Ishikawa (cell line): ENCODE measurements at regions not wholly inside any gene's neighbourhood (a gene's known extent, or its start where the extent isn't known, plus 50 kb on each side); places are given as distances from the start of the nearest gene placed in this dataset.

Experiments
- CEBPB ChIP-seq: IDR thresholded peaks from 2 replicates; pipeline ENCODE4 v1.6.1; 2012
- CREB1 ChIP-seq: IDR thresholded peaks from 2 replicates; pipeline ENCODE4 v1.6.1; 2012; ENCODE audit warnings: low read depth
- EGR1 ChIP-seq: IDR thresholded peaks from 2 replicates; pipeline ENCODE4 v1.6.1; 2012
- EP300 ChIP-seq: IDR thresholded peaks from 2 replicates; pipeline ENCODE4 v1.6.1; 2012; ENCODE audit warnings: borderline replicate concordance
- FOXM1 ChIP-seq: IDR thresholded peaks from 2 replicates; pipeline ENCODE4 v1.6.1; 2012; ENCODE audit warnings: low read depth, borderline replicate concordance
- NFIC ChIP-seq: IDR thresholded peaks from 2 replicates; pipeline ENCODE4 v1.6.1; 2012
- RAD21 ChIP-seq: IDR thresholded peaks from 2 replicates; pipeline ENCODE4 v1.6.1; 2012; ENCODE audit warnings: low read depth
- REST ChIP-seq: IDR thresholded peaks from 2 replicates; pipeline ENCODE4 v1.6.1; 2012; ENCODE audit warnings: low read depth, mild to moderate bottlenecking
- TAF1 ChIP-seq: IDR thresholded peaks from 2 replicates; pipeline ENCODE4 v1.6.1; 2012; ENCODE audit warnings: low read depth, mild to moderate bottlenecking
- TCF12 ChIP-seq: IDR thresholded peaks from 2 replicates; pipeline ENCODE4 v1.6.1; 2012; ENCODE audit warnings: low read depth
- TEAD4 ChIP-seq: IDR thresholded peaks from 2 replicates; pipeline ENCODE4 v1.6.1; 2012
- USF1 ChIP-seq: IDR thresholded peaks from 2 replicates; pipeline ENCODE4 v1.6.1; 2012
- YY1 ChIP-seq: IDR thresholded peaks from 2 replicates; pipeline ENCODE4 v1.6.1; 2012; ENCODE audit warnings: low read depth
- ZBTB7A ChIP-seq: IDR thresholded peaks from 2 replicates; pipeline ENCODE4 v1.6.1; 2012; ENCODE audit warnings: low read depth
- TF ChIP-seq, protein P1 (sequence below): IDR thresholded peaks from 2 replicates; pipeline ENCODE4 v1.6.1; 2012

DNA sequence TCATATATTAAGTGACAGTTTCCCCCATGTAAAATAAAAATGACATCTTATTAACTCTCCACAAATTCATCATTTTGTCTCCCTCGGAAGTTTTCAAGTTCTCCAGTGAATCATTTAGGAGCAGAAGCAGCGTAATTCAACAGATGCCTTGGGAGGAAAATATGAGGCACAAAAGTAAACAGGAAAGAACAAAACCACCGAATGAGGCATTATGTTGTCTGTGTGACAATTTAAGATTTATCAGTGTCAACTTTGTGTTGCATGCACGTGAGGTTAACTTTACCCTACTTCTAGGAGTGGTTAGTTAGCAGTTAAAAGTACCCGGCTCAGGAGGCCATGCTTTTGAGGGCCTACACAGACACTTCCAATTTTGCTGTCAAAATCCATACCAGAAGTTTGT, 258.6 kb downstream of the IPO8 start:
- TF ChIP-seq YY1 (no peak), CEBPB (no peak), TCF12 (no peak), EP300 (no peak), TEAD4 (no peak), REST (no peak)

DNA sequence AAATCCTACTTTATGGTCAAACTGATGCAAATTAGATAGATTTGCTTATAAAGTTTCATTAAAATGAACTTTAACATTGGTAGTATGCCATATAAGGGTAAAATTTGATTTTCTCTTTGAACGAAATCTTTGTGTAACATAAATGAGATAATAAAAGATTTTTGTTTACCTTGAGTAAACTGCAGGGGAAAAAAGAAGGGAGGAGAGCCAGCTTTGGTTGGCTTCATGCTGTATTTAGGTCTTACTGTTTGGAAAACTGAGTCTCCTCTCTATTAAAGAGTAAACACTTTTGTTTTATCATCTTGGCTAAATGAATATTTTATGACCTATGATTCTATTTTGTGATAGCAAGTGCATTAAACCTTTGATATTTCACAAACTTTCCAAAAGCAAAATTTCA, 267.6 kb downstream of the IPO8 start:
- TF ChIP-seq TAF1 = no peak
- no peak for TF ChIP-seq EGR1
- no peak for TF ChIP-seq REST
- no peak for TF ChIP-seq TCF12
- TF ChIP-seq FOXM1 = no peak
- TF ChIP-seq TEAD4 = no peak
- TF ChIP-seq CEBPB = no peak
- TF ChIP-seq USF1 = no peak
- no peak for TF ChIP-seq CREB1
- no peak for TF ChIP-seq RAD21
- TF ChIP-seq NFIC = no peak
- TF ChIP-seq EP300 = no peak
- no peak for TF ChIP-seq YY1
- TF ChIP-seq, protein P1, sequence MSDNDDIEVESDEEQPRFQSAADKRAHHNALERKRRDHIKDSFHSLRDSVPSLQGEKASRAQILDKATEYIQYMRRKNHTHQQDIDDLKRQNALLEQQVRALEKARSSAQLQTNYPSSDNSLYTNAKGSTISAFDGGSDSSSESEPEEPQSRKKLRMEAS = no peak
- no peak for TF ChIP-seq ZBTB7A

DNA sequence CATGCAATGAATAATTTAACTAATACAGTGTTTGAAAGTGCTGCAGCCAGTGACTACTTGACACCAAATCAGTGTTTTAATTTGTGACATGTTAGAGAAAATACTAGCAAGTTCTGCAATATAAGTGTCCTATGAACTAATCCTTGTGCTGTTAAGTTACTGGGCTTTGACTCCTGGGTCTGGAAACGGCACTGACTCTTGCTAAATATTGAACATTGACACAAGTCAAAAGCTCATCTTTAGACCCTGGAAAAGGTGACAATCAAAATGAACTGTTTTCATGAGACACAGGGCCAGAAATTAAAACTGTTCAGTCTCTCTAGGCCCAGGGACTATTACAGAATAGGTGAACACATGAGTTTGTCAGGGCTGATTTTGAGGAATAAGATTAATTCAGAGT, 268.1 kb downstream of the IPO8 start:
- TF ChIP-seq TEAD4 (no peak), NFIC (no peak), TAF1 (no peak), USF1 (no peak), RAD21 (no peak), ZBTB7A (no peak), EGR1 (no peak), TCF12 (no peak), CREB1 (no peak), YY1 (no peak), REST (no peak), FOXM1 (no peak), CEBPB (no peak), EP300 (no peak)
- TF ChIP-seq, protein P1 = no peak

GRCh38 chr12:30425445-30425844, 270.2 kb downstream of the IPO8 start:
- TF ChIP-seq TCF12 (no peak), CEBPB (no peak), REST (no peak)
- TF ChIP-seq, protein P1 = no peak
